ENCODE measurements at regions not wholly inside any gene's neighbourhood (a gene's known extent, or its start where the extent isn't known, plus 50 kb on each side); places are given as distances from the start of the nearest gene placed in this dataset.

DNA sequence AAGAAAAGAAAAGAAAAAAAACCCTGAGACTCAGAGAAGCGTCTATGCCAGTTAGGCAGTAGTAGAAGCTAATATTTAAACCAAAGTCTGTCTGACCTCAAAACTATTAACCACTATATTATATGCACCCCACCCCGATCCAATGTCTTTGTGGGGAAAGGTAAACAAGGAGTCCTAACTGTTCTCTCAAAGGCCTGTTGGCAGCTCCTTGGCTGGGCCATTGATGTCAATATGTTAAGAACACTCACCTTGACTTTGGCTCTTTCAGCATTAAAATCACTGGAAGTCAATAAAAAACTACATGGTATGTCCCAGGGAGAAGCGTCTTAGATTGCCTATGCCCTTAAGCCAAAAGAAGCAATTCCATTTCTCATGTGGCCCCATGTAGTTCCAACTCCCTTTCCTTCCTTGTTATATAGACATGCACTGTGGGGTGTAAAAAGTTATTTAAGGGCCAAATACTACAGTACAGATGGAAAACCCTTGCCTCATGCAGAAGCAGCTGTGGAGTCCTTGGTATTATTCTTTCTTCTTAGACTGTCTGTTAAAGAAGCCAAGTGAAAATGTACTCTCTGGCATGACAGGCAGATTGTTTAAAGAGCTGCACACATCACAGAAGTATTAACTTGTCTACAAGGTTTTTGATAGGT is 308.6 kb upstream of the RPS23 start:
- Histone ChIP-seq H3K4me3 (ENCODE audit: extremely low read depth in 1 of 4, insufficient read depth in 2 of 4, low read depth in 3 of 4, low read length in 4 of 4) (no peak overlapping the region), H3K4me1 (replicated peaks in 1 of 4; ENCODE audit: control insufficient read depth in 3 of 4, insufficient read depth in 4 of 4, low read length in 3 of 4) (peaks cover 0 to 6% (median 1%) of the 10 kb centered on the region in 4 experiments; a peak in 3 of 7 replicates), H4K91ac (replicated peaks; ENCODE audit: insufficient read length, low read length) (no peak overlapping the region), H3K79me2 (ENCODE audit: control insufficient read depth in 1 of 2, insufficient read depth in 2 of 2, low read length in 2 of 2) (no peaks in the 10 kb centered on the region), H3K9me3 (ENCODE audit: insufficient read depth in 2 of 2, low read depth in 1 of 2, low read length in 1 of 2) (peaks cover 25 to 29% of the 10 kb centered on the region in 2 experiments), H3K9ac (replicated peaks in 1 of 4; ENCODE audit: extremely low read depth in 1 of 4, low read depth in 3 of 4, low read length in 3 of 4) (no peak overlapping the region), H4K5ac (ENCODE audit: insufficient read length, low read depth, low read length) (no peak overlapping the region), H2AFZ (ENCODE audit: low read length) (peak overlapping the region; percentile 51; the same call in 1 of the 2 replicates), H2BK12ac (ENCODE audit: low read depth, low read length) (no peak overlapping the region), H2AK5ac (ENCODE audit: low read depth, low read length) (no peak overlapping the region), H2BK120ac (replicated peaks; ENCODE audit: low read depth, low read length) (no peak overlapping the region), H2BK20ac (ENCODE audit: low read length) (no peak overlapping the region), H3K36me3 (ENCODE audit: control insufficient read depth in 2 of 4, insufficient read depth in 4 of 4, low read length in 3 of 4) (peaks cover 0 to 3% (median 1%) of the 10 kb centered on the region in 4 experiments; a peak in 4 of 8 replicates), H3K27me3 (replicated peaks in 1 of 4; ENCODE audit: control insufficient read depth in 3 of 4, extremely low read depth in 1 of 4, insufficient read depth in 3 of 4, low read length in 3 of 4) (no peaks in the 10 kb centered on the region), H3K23me2 (ENCODE audit: low read depth, low read length) (no peaks in the 10 kb centered on the region; the same call in 1 of the 2 replicates), H3K18ac (ENCODE audit: extremely low read depth, low read length) (no peak overlapping the region), H3K23ac (ENCODE audit: insufficient read length) (no peak overlapping the region), H3K4me2 (ENCODE audit: insufficient read depth in 1 of 2, low read depth in 2 of 2, low read length in 2 of 2) (no peak overlapping the region), H3K14ac (ENCODE audit: insufficient read length) (no peak overlapping the region), H3K56ac (replicated peaks; ENCODE audit: insufficient read length, low read depth, low read length) (no peak overlapping the region), H4K20me1 (replicated peaks in 1 of 2; ENCODE audit: control insufficient read depth in 1 of 2, insufficient read depth in 2 of 2, low read length in 2 of 2) (no peaks in the 10 kb centered on the region), H4K8ac (ENCODE audit: extremely low read depth, insufficient read depth, low read length) (no peak overlapping the region), H3K27ac (ENCODE audit: low read depth, low read length) (no peak overlapping the region), H3K4ac (replicated peaks; ENCODE audit: insufficient read length, low read depth, low read length) (no peak overlapping the region), H2BK15ac (ENCODE audit: low read length) (no peak overlapping the region), H2BK5ac (ENCODE audit: low read depth, low read length) (no peak overlapping the region), H3K79me1 (ENCODE audit: low read depth, low read length) (no peaks in the 10 kb centered on the region)
- 79% methylated on average over 3 of the region's 3 CpGs; no CpG with 5 or more reads in 1 of the 2 experiments for WGBS, 2 experiments (ENCODE audit: extremely low coverage in 1 of 2, insufficient coverage in 1 of 2, insufficient read length in 1 of 2, insufficient replicate concordance in 2 of 2, low coverage in 1 of 2, low lambda C conversion rate in 2 of 2, missing lambda C conversion rate in 1 of 2)
- ChIA-PET CTCF (ENCODE audit: partially characterized antibody) (interaction anchor here (0.5 kb wide), 1 partner anchor 52 kb away, joined by 4 read pairs; no protein-coding TSS in a partner anchor), POLR2A (ENCODE audit: partially characterized antibody) (no interaction called here)
- DNase-seq (ENCODE audit: low read depth in 1 of 2, low spot score in 2 of 2) (no peak), FAIRE-seq (no peak)
- no peak for TF ChIP-seq POLR2A (IDR thresholded peaks at IDR 0.05; ENCODE audit: control extremely low read depth in 1 of 2, low read depth in 2 of 2, low read length in 2 of 2)
- TF ChIP-seq, protein P1, sequence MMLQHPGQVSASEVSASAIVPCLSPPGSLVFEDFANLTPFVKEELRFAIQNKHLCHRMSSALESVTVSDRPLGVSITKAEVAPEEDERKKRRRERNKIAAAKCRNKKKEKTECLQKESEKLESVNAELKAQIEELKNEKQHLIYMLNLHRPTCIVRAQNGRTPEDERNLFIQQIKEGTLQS (IDR thresholded peaks at IDR 0.05; ENCODE audit: insufficient read depth, low read depth, low read length) = no peak

All from H1 (cell line).